NCI-H446 (cell line): ENCODE measurements at regions not wholly inside any gene's neighbourhood (a gene's known extent, or its start where the extent isn't known, plus 50 kb on each side); places are given as distances from the start of the nearest gene placed in this dataset.
A peak's percentile ranks its signal among the peaks of the same experiment; 100 is the strongest.

Experiments
- DNase-seq, 2 experiments: peaks; one replicate each; lab custom pipeline; 2025; lab: John Stamatoyannopoulos, UW

- DNase-seq: no peak
Observed at GRCh38 chr21:25422610-25423608, 184.4 kb downstream of the MRPL39 start.

- peak; percentile 48 to 74 for DNase-seq
Observed at GRCh38 chr21:25421321-25422028, 185.8 kb downstream of the MRPL39 start.

GRCh38 chr21:25420831-25421230, 186.4 kb downstream of the MRPL39 start:
- no peak for DNase-seq

- DNase-seq: no peak
Observed at GRCh38 chr21:25416669-25417068, 190.6 kb downstream of the MRPL39 start.

- no peak for DNase-seq
Observed at GRCh38 chr21:25412100-25412499, 195.2 kb downstream of the MRPL39 start.

GRCh38 chr21:25409978-25410377, 197.3 kb downstream of the MRPL39 start:
- no peak for DNase-seq

GRCh38 chr21:25408666-25409065, 198.6 kb downstream of the MRPL39 start:
- DNase-seq: no peak

- DNase-seq: peak in 1 of 2 experiments; percentile 41
Observed at GRCh38 chr21:25406887-25407579, 200.2 kb downstream of the MRPL39 start.

- no peak for DNase-seq
Observed at GRCh38 chr21:25405984-25406383, 201.3 kb downstream of the MRPL39 start.

- DNase-seq: no peak
Observed at GRCh38 chr21:25402134-25402961, 204.9 kb downstream of the MRPL39 start.

GRCh38 chr21:25400427-25400826, 206.9 kb downstream of the MRPL39 start:
- no peak for DNase-seq

- no peak for DNase-seq
Observed at GRCh38 chr21:25398630-25399029, 208.7 kb downstream of the MRPL39 start.

GRCh38 chr21:25396135-25396711, 211.1 kb downstream of the MRPL39 start:
- no peak for DNase-seq

- DNase-seq: no peak
Observed at GRCh38 chr21:25391777-25392176, 215.5 kb downstream of the MRPL39 start.

- no peak for DNase-seq
Observed at GRCh38 chr21:25390701-25391100, 216.6 kb downstream of the MRPL39 start.

GRCh38 chr21:25387665-25388064, 219.6 kb downstream of the MRPL39 start:
- DNase-seq: no peak

GRCh38 chr21:25385911-25386474, 221.3 kb downstream of the MRPL39 start:
- DNase-seq: peak; percentile 54 to 77

- DNase-seq: no peak
Observed at GRCh38 chr21:25385341-25385740, 221.9 kb downstream of the MRPL39 start.

- no peak for DNase-seq
Observed at GRCh38 chr21:25384782-25385181, 222.5 kb downstream of the MRPL39 start.

- DNase-seq: no peak
Observed at GRCh38 chr21:25383545-25383944, 223.7 kb downstream of the MRPL39 start.
